ENCODE measurements at regions not wholly inside any gene's neighbourhood (a gene's known extent, or its start where the extent isn't known, plus 50 kb on each side); places are given as distances from the start of the nearest gene placed in this dataset.
A peak's percentile ranks its signal among the peaks of the same experiment; 100 is the strongest.

- Histone ChIP-seq H3K36me3 (ENCODE audit: control insufficient read depth, insufficient read depth, low read length) (no peaks in the 10 kb centered on the region), H3K27me3 (ENCODE audit: control insufficient read depth, insufficient read depth, low read length) (no peaks in the 10 kb centered on the region), H3K4me3 (ENCODE audit: low read depth, low read length) (no peak overlapping the region)
- no peak for FAIRE-seq
- DNase-seq (ENCODE audit: low read depth), result no peak
- TF ChIP-seq CTCF (IDR thresholded peaks at IDR 0.05; ENCODE audit: insufficient read depth, low read length, severe bottlenecking), result no peak
Observed at GRCh38 chr5:74540622-74541021, 99.9 kb downstream of the ENC1 start.

GRCh38 chr5:74539986-74540385, 100.5 kb downstream of the ENC1 start:
- H3K27me3 ChIP-seq (ENCODE audit: control insufficient read depth, insufficient read depth, low read length), result no peaks in the 10 kb centered on the region
- H3K4me3 ChIP-seq (ENCODE audit: low read depth, low read length), result no peak overlapping the region
- no peak for DNase-seq (ENCODE audit: low read depth)
- H3K36me3 ChIP-seq (ENCODE audit: control insufficient read depth, insufficient read depth, low read length), result no peaks in the 10 kb centered on the region
- no peak for TF ChIP-seq CTCF (IDR thresholded peaks at IDR 0.05; ENCODE audit: insufficient read depth, low read length, severe bottlenecking)
- FAIRE-seq, result no peak

- DNase-seq (ENCODE audit: low read depth), result peak; percentile 29
- no peaks in the 10 kb centered on the region for H3K27me3 ChIP-seq (ENCODE audit: control insufficient read depth, insufficient read depth, low read length)
- H3K4me3 ChIP-seq (ENCODE audit: low read depth, low read length), result no peak overlapping the region
- no peaks in the 10 kb centered on the region for H3K36me3 ChIP-seq (ENCODE audit: control insufficient read depth, insufficient read depth, low read length)
- no peak for FAIRE-seq
- no peak for TF ChIP-seq CTCF (IDR thresholded peaks at IDR 0.05; ENCODE audit: insufficient read depth, low read length, severe bottlenecking)
Observed at GRCh38 chr5:74538206-74538661, 102.3 kb downstream of the ENC1 start.

GRCh38 chr5:74536658-74537057, 103.9 kb downstream of the ENC1 start:
- no peaks in the 10 kb centered on the region for H3K27me3 ChIP-seq (ENCODE audit: control insufficient read depth, insufficient read depth, low read length)
- H3K4me3 ChIP-seq (ENCODE audit: low read depth, low read length), result no peak overlapping the region
- TF ChIP-seq CTCF (IDR thresholded peaks at IDR 0.05; ENCODE audit: insufficient read depth, low read length, severe bottlenecking), result no peak
- FAIRE-seq (no peak), DNase-seq (ENCODE audit: low read depth) (no peak)
- no peaks in the 10 kb centered on the region for H3K36me3 ChIP-seq (ENCODE audit: control insufficient read depth, insufficient read depth, low read length)

- Histone ChIP-seq H3K36me3 (ENCODE audit: control insufficient read depth, insufficient read depth, low read length) (no peaks in the 10 kb centered on the region), H3K4me3 (ENCODE audit: low read depth, low read length) (no peak overlapping the region), H3K27me3 (ENCODE audit: control insufficient read depth, insufficient read depth, low read length) (no peaks in the 10 kb centered on the region)
- no peak for FAIRE-seq
- TF ChIP-seq CTCF (IDR thresholded peaks at IDR 0.05; ENCODE audit: insufficient read depth, low read length, severe bottlenecking), result no peak
- DNase-seq (ENCODE audit: low read depth), result no peak
Observed at GRCh38 chr5:74535926-74536325, 104.6 kb downstream of the ENC1 start.

GRCh38 chr5:74534397-74535129, 106.0 kb downstream of the ENC1 start:
- no peak for TF ChIP-seq CTCF (IDR thresholded peaks at IDR 0.05; ENCODE audit: insufficient read depth, low read length, severe bottlenecking)
- no peaks in the 10 kb centered on the region for H3K27me3 ChIP-seq (ENCODE audit: control insufficient read depth, insufficient read depth, low read length)
- no peak overlapping the region for H3K4me3 ChIP-seq (ENCODE audit: low read depth, low read length)
- H3K36me3 ChIP-seq (ENCODE audit: control insufficient read depth, insufficient read depth, low read length), result no peaks in the 10 kb centered on the region
- FAIRE-seq, result no peak
- no peak for DNase-seq (ENCODE audit: low read depth)

Measured in bronchial epithelial cell (primary cell).